GM12865 (cell line): ENCODE measurements at regions not wholly inside any gene's neighbourhood (a gene's known extent, or its start where the extent isn't known, plus 50 kb on each side); places are given as distances from the start of the nearest gene placed in this dataset.

ENCODE experiments used
- DNase-seq: peaks from one replicate; pipeline ENCODE4 v3.0.0; 2010; ENCODE audit warnings: low read depth
- H3K4me3 ChIP-seq: 2 replicates; pipeline ENCODE4 v1.5.1; 2011; ENCODE audit warnings: mild to moderate bottlenecking, low read depth, low read length, control low read depth
- CTCF ChIP-seq: IDR thresholded peaks from 2 replicates; pipeline ENCODE4 v1.5.1; 2011; ENCODE audit warnings: low read length, control low read depth, low read depth, inconsistent platforms; ENCODE audit not compliant: insufficient read depth; ENCODE audit errors: missing control alignments

GRCh38 chr18:56168049-56168781 is 470.2 kb downstream of the TXNL1 start:
- TF ChIP-seq CTCF, result no peak
- no peak overlapping the region for H3K4me3 ChIP-seq
- no peak for DNase-seq

GRCh38 chr18:56167366-56167765 is 471.0 kb downstream of the TXNL1 start:
- no peak for DNase-seq
- no peak for TF ChIP-seq CTCF
- H3K4me3 ChIP-seq, result no peak overlapping the region

- no peak for TF ChIP-seq CTCF
- DNase-seq, result no peak
- no peak overlapping the region for H3K4me3 ChIP-seq
These were observed 471.5 kb downstream of the TXNL1 start for GRCh38 chr18:56166914-56167313.

- DNase-seq, result no peak
- H3K4me3 ChIP-seq, result no peak overlapping the region
- TF ChIP-seq CTCF, result no peak
These were observed 472.6 kb downstream of the TXNL1 start for GRCh38 chr18:56165601-56166355.

GRCh38 chr18:56162311-56163265 is 475.8 kb downstream of the TXNL1 start:
- TF ChIP-seq CTCF, result no peak
- no peak for DNase-seq
- H3K4me3 ChIP-seq, result no peak overlapping the region

GRCh38 chr18:56161566-56162260 is 476.7 kb downstream of the TXNL1 start:
- TF ChIP-seq CTCF, result no peak
- DNase-seq, result no peak
- no peak overlapping the region for H3K4me3 ChIP-seq
